ENCODE measurements at regions not wholly inside any gene's neighbourhood (a gene's known extent, or its start where the extent isn't known, plus 50 kb on each side); places are given as distances from the start of the nearest gene placed in this dataset.

DNA sequence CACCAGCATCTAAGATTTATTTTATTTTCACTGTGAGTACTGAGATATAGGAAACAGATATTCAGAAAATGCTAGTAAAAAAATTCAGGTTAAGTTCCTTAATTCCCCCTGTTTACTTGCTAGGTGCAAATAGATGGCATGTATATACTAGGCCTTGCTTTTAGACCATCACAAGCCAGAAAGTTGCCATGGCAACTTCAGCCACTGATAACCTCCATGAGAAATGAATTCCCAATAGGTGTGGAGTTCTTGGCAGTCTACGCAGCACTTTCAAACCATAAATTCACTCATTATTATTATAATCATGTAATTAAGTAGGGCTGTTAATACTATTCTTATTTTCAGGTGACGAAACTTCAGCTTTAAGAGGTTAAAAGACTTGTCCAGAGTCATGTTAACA, 251.6 kb upstream of the TFAP2D start:
- no peak for DNase-seq (ENCODE audit: low read depth in 2 of 2)
- TF ChIP-seq CTCF (IDR thresholded peaks at IDR 0.05; ENCODE audit: low read depth, low read length) = no peak
- no peak overlapping the region for H3K4me3 ChIP-seq (replicated peaks in 1 of 2; ENCODE audit: low read depth in 2 of 2, low read length in 2 of 2)

GRCh38 chr6:50463931-50464330, 249.4 kb upstream of the TFAP2D start:
- TF ChIP-seq CTCF (IDR thresholded peaks at IDR 0.05; ENCODE audit: low read depth, low read length) = no peak
- no peak for DNase-seq (ENCODE audit: low read depth in 2 of 2)

DNA sequence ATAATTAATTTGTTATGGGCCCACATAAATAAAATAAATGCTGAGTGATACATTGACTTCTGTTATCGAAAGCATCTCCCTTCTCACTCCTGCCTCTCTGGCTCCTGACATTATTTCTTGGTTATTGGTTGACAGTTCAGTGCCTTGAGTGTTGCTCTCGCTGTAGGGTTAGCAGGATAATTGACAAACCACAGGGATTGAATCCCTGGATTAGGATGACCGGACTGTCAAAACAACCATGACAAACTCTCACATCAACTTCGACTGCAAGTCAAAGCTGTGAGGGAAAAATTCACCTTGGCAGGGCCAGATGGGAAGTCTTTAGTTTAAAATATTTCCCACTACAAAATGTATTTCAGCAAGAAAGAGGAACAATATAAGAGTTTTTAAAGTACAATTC, 245.4 kb upstream of the TFAP2D start:
- no peak overlapping the region for H3K4me3 ChIP-seq (replicated peaks in 1 of 2; ENCODE audit: low read depth in 2 of 2, low read length in 2 of 2)
- no peak for DNase-seq (ENCODE audit: low read depth in 2 of 2)
- no peak for TF ChIP-seq CTCF (IDR thresholded peaks at IDR 0.05; ENCODE audit: low read depth, low read length)

More at GRCh38 chr6:50463931-50464330, 249.4 kb upstream of the TFAP2D start:
- H3K4me3 ChIP-seq (replicated peaks in 1 of 2; ENCODE audit: low read depth in 2 of 2, low read length in 2 of 2) = no peak overlapping the region

DNA sequence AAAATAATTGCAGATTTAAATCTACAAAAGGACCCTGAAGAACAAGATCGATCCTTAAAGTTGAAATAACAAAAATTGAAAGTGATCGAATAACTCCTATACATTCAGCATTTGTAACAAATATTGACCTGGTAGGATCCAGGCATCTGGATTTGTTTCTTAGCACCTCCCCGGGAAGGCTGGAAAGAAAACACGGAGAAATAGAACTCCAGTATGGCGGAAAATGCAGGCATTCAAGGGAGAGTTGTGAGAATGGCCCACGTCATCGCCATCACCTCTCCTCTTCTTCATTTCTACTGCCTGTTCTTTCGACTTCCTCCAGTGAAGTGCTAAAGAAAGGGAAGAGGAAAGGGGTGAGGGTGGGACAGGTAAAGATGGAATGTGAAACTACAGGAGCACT, 242.3 kb upstream of the TFAP2D start:
- no peak overlapping the region for H3K4me3 ChIP-seq (replicated peaks in 1 of 2; ENCODE audit: low read depth in 2 of 2, low read length in 2 of 2)
- no peak for DNase-seq (ENCODE audit: low read depth in 2 of 2)
- no peak for TF ChIP-seq CTCF (IDR thresholded peaks at IDR 0.05; ENCODE audit: low read depth, low read length)

DNA sequence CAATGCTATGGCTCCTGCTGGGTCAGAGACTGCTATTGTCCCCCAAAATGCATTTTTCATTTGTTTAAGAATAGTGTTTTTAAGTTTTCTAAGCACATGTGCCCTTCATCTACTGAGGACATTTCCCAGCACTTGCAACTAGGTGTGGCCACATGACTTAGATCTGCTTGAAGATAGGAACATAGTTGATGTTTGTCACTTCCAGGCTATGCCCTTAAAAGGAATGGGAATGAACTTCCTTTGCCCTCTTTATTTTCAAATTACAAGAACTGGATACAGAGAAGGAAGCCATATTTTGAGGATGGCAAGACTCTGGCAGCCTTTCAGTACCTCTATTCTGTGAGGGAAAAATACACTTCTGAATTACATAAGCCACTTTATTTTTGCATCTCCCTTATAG, 203.0 kb upstream of the TFAP2D start:
- TF ChIP-seq CTCF (IDR thresholded peaks at IDR 0.05; ENCODE audit: low read depth, low read length) = no peak

GRCh38 chr6:50520326-50521266, 192.7 kb upstream of the TFAP2D start:
- TF ChIP-seq CTCF (IDR thresholded peaks at IDR 0.05; ENCODE audit: low read depth, low read length) = no peak
- H3K4me3 ChIP-seq (replicated peaks in 1 of 2; ENCODE audit: low read depth in 2 of 2, low read length in 2 of 2) = no peak overlapping the region
- DNase-seq (ENCODE audit: low read depth in 2 of 2) = no peak

More for the DNA sequence above, 203.0 kb upstream of the TFAP2D start:
- no peak for DNase-seq (ENCODE audit: low read depth in 2 of 2)
- H3K4me3 ChIP-seq (replicated peaks in 1 of 2; ENCODE audit: low read depth in 2 of 2, low read length in 2 of 2) = no peak overlapping the region
